ENCODE measurements at regions not wholly inside any gene's neighbourhood (a gene's known extent, or its start where the extent isn't known, plus 50 kb on each side); places are given as distances from the start of the nearest gene placed in this dataset.

- intact Hi-C loops (cut with micrococcal nuclease), result loop anchor here (5.0 kb wide), 1 partner anchor 257 kb away; no protein-coding TSS in a partner anchor
- Mint-ChIP-seq H3K27me3 (no peaks in the 10 kb centered on the region), H3K4me1 (no peaks in the 10 kb centered on the region), H3K9me3 (no peaks in the 10 kb centered on the region), H3K36me3 (ENCODE audit: low read depth) (no peaks in the 10 kb centered on the region), H3K27ac (no peak overlapping the region), H3K4me3 (no peak overlapping the region)
- no peak for ATAC-seq (ENCODE audit: low read depth)
- CTCF ChIA-PET, result no interaction called here
- DNase-seq, result no peak
- TF ChIP-seq CTCF (IDR thresholded peaks at IDR 0.05), result no peak
- POLR2A ChIA-PET, result no interaction called here
These were observed 136.4 kb upstream of the GUCY1A1 start for GRCh38 chr4:155530290-155530689.

- Mint-ChIP-seq H3K4me3 (no peak overlapping the region), H3K27ac (no peak overlapping the region), H3K4me1 (no peaks in the 10 kb centered on the region), H3K36me3 (ENCODE audit: low read depth) (no peaks in the 10 kb centered on the region), H3K9me3 (no peaks in the 10 kb centered on the region), H3K27me3 (no peaks in the 10 kb centered on the region)
- intact Hi-C loops (cut with micrococcal nuclease), result loop anchor here (5.0 kb wide), 1 partner anchor 258 kb away; no protein-coding TSS in a partner anchor
- TF ChIP-seq CTCF (IDR thresholded peaks at IDR 0.05), result no peak
- DNase-seq (no peak), ATAC-seq (ENCODE audit: low read depth) (no peak)
- CTCF ChIA-PET, result interaction anchor here (1.5 kb wide), 1 partner anchor 137 kb away, joined by 3 read pairs; the partner anchor contains the start of gene GUCY1A1
- POLR2A ChIA-PET, result no interaction called here
These were observed 136.9 kb upstream of the GUCY1A1 start for GRCh38 chr4:155529716-155530115.

- Mint-ChIP-seq H3K4me1 (no peaks in the 10 kb centered on the region), H3K36me3 (ENCODE audit: low read depth) (no peaks in the 10 kb centered on the region), H3K27ac (no peak overlapping the region), H3K4me3 (no peak overlapping the region), H3K9me3 (no peaks in the 10 kb centered on the region), H3K27me3 (no peaks in the 10 kb centered on the region)
- DNase-seq (no peak), ATAC-seq (ENCODE audit: low read depth) (no peak)
- POLR2A ChIA-PET, result no interaction called here
- CTCF ChIA-PET, result interaction anchor here (1.5 kb wide), 1 partner anchor 138 kb away, joined by 3 read pairs; the partner anchor contains the start of gene GUCY1A1
- no peak for TF ChIP-seq CTCF (IDR thresholded peaks at IDR 0.05)
- intact Hi-C loops (cut with micrococcal nuclease), result no loop called here
These were observed 137.4 kb upstream of the GUCY1A1 start for GRCh38 chr4:155529272-155529671.

- ATAC-seq (ENCODE audit: low read depth) (no peak), DNase-seq (no peak)
- Mint-ChIP-seq H3K9me3 (peaks cover 6% of the 10 kb centered on the region), H3K4me3 (no peak overlapping the region), H3K36me3 (ENCODE audit: low read depth) (no peaks in the 10 kb centered on the region), H3K27ac (no peak overlapping the region), H3K4me1 (no peaks in the 10 kb centered on the region), H3K27me3 (no peaks in the 10 kb centered on the region)
- intact Hi-C loops (cut with micrococcal nuclease), result no loop called here
- POLR2A ChIA-PET, result no interaction called here
- CTCF ChIA-PET, result no interaction called here
- TF ChIP-seq CTCF (IDR thresholded peaks at IDR 0.05), result no peak
These were observed 140.0 kb upstream of the GUCY1A1 start for GRCh38 chr4:155526452-155527169.

GRCh38 chr4:155524926-155525455, 141.7 kb upstream of the GUCY1A1 start:
- no peak for TF ChIP-seq CTCF (IDR thresholded peaks at IDR 0.05)
- POLR2A ChIA-PET, result no interaction called here
- Mint-ChIP-seq H3K9me3 (peaks cover 6% of the 10 kb centered on the region), H3K27ac (no peak overlapping the region), H3K4me3 (no peak overlapping the region), H3K36me3 (ENCODE audit: low read depth) (no peaks in the 10 kb centered on the region), H3K4me1 (no peaks in the 10 kb centered on the region), H3K27me3 (no peaks in the 10 kb centered on the region)
- DNase-seq (no peak), ATAC-seq (ENCODE audit: low read depth) (no peak)
- CTCF ChIA-PET, result no interaction called here
- intact Hi-C loops (cut with micrococcal nuclease), result no loop called here
